Upper lobe of left lung (tissue), 4 donors: ENCODE measurements at regions not wholly inside any gene's neighbourhood (a gene's known extent, or its start where the extent isn't known, plus 50 kb on each side); places are given as distances from the start of the nearest gene placed in this dataset.

Source experiments
- POLR2A ChIP-seq, 4 donors: fragments of 450-650 bp; IDR thresholded peaks; one replicate each; pipeline ENCODE4 v1.5.1; 2016 to 2017; ENCODE audit warnings: antibody characterized with exemption in 4 of 4, mild to moderate bottlenecking in 2 of 4
- POLR2AphosphoS5 ChIP-seq, 2 donors: sonication (generic); formaldehyde crosslinking; IDR thresholded peaks; one replicate each; pipeline ENCODE4 v1.5.1; 2017; ENCODE audit warnings: antibody characterized with exemption in 2 of 2
- TF ChIP-seq, protein P1 (sequence below), 6 experiments: fragments of 450-650 bp in 4 of 6; fragments of 200-600 bp in 2 of 6; sonication (generic) in 2 of 6; IDR thresholded peaks; one replicate each; pipeline ENCODE4 v1.5.1; 2016 to 2019; ENCODE audit warnings: antibody characterized with exemption in 6 of 6

- TF ChIP-seq, protein P1, sequence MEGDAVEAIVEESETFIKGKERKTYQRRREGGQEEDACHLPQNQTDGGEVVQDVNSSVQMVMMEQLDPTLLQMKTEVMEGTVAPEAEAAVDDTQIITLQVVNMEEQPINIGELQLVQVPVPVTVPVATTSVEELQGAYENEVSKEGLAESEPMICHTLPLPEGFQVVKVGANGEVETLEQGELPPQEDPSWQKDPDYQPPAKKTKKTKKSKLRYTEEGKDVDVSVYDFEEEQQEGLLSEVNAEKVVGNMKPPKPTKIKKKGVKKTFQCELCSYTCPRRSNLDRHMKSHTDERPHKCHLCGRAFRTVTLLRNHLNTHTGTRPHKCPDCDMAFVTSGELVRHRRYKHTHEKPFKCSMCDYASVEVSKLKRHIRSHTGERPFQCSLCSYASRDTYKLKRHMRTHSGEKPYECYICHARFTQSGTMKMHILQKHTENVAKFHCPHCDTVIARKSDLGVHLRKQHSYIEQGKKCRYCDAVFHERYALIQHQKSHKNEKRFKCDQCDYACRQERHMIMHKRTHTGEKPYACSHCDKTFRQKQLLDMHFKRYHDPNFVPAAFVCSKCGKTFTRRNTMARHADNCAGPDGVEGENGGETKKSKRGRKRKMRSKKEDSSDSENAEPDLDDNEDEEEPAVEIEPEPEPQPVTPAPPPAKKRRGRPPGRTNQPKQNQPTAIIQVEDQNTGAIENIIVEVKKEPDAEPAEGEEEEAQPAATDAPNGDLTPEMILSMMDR (IDR thresholded peaks at IDR 0.05), result no peak
- TF ChIP-seq POLR2A (IDR thresholded peaks at IDR 0.05) (no peak), POLR2AphosphoS5 (IDR thresholded peaks at IDR 0.05) (no peak)
Measured at GRCh38 chr6:25202504-25202903, 76.7 kb upstream of the CARMIL1 start.
